Liver (tissue), 8 donors: ENCODE measurements at regions not wholly inside any gene's neighbourhood (a gene's known extent, or its start where the extent isn't known, plus 50 kb on each side); places are given as distances from the start of the nearest gene placed in this dataset.

Experiments
- DNase-seq: peaks from one replicate; pipeline ENCODE4 v3.0.0-alpha.2; 2017; ENCODE audit warnings: low spot score
- H3K27ac ChIP-seq, 2 donors: one replicate each; pipeline ENCODE4 v1.7.0; 2013; ENCODE audit warnings: inconsistent platforms in 2 of 2, low read length in 2 of 2, control low read depth in 1 of 2, low read depth in 1 of 2, mild to moderate bottlenecking in 1 of 2
- H3K27me3 ChIP-seq, 4 donors: one replicate each; pipeline versions ENCODE4 v1.6.1 to v1.7.0; 2013; ENCODE audit warnings: low read length in 3 of 4, inconsistent platforms in 1 of 4, mild to moderate bottlenecking in 1 of 4, moderate library complexity in 1 of 4; ENCODE audit not compliant: control insufficient read depth in 4 of 4, insufficient read depth in 4 of 4
- H3K36me3 ChIP-seq, 4 donors: one replicate each; pipeline versions ENCODE4 v1.6.1 to v1.7.0; 2013; ENCODE audit warnings: low read length in 3 of 4, mild to moderate bottlenecking in 3 of 4, low read depth in 1 of 4, moderate library complexity in 1 of 4; ENCODE audit not compliant: control insufficient read depth in 4 of 4, insufficient read depth in 3 of 4
- H3K4me1 ChIP-seq, 4 donors: one replicate each; pipeline versions ENCODE4 v1.6.1 to v1.7.0; 2013; ENCODE audit warnings: low read length in 3 of 4, mild to moderate bottlenecking in 3 of 4, moderate library complexity in 1 of 4; ENCODE audit not compliant: control insufficient read depth in 4 of 4, insufficient read depth in 4 of 4
- H3K4me3 ChIP-seq, 3 donors: one replicate each; pipeline versions ENCODE4 v1.6.1 to v1.7.0; 2013; ENCODE audit warnings: low read length in 3 of 3, control low read depth in 1 of 3, low read depth in 1 of 3, mild to moderate bottlenecking in 1 of 3
- H3K9ac ChIP-seq, 2 donors: one replicate each; pipeline ENCODE4 v1.7.0; 2013; ENCODE audit warnings: low read length in 2 of 2, mild to moderate bottlenecking in 2 of 2, moderate library complexity in 2 of 2, control low read depth in 1 of 2, low read depth in 1 of 2
- H3K9me3 ChIP-seq, 4 donors: one replicate each; pipeline versions ENCODE4 v1.6.1 to v1.7.0; 2013; ENCODE audit warnings: low read length in 3 of 4; ENCODE audit not compliant: control insufficient read depth in 4 of 4
- EGR1 ChIP-seq, 2 donors: IDR thresholded peaks; 2 replicates each; pipeline ENCODE4 v1.6.1; 2016 to 2018; ENCODE audit warnings: antibody characterized with exemption in 2 of 2, low read depth in 2 of 2
- FOXA1 ChIP-seq: IDR thresholded peaks from 2 replicates; pipeline ENCODE4 v1.6.1; 2016; ENCODE audit warnings: antibody characterized with exemption
- GABPA ChIP-seq, 2 donors: IDR thresholded peaks in 1 of 2; conservative IDR thresholded peaks in 1 of 2; 2 replicates each; pipeline ENCODE4 v1.6.1; 2016; ENCODE audit warnings: antibody characterized with exemption in 2 of 2, mild to moderate bottlenecking in 1 of 2, moderate library complexity in 1 of 2
- JUND ChIP-seq, 2 donors: IDR thresholded peaks; 2 replicates each; pipeline ENCODE4 v1.6.1; 2016; ENCODE audit warnings: antibody characterized with exemption in 2 of 2
- RAD21 ChIP-seq, 2 donors: IDR thresholded peaks; 2 replicates each; pipeline ENCODE4 v1.6.1; 2016; ENCODE audit warnings: antibody characterized with exemption in 2 of 2, mild to moderate bottlenecking in 2 of 2
- SP1 ChIP-seq: IDR thresholded peaks from 2 replicates; pipeline ENCODE4 v1.6.1; 2018; ENCODE audit warnings: antibody characterized with exemption, mild to moderate bottlenecking
- TAF1 ChIP-seq: conservative IDR thresholded peaks from 2 replicates; pipeline ENCODE4 v1.6.1; 2016; ENCODE audit warnings: antibody characterized with exemption, mild to moderate bottlenecking
- WGBS: extraction: QIAGEN DNeasy Blood & Tissue Kit; methylation state at CpG from one replicate; pipeline ENCODE4 v1.1.7; 2013; 5-methylcytosine and 5-hydroxymethylcytosine counted together
- TF ChIP-seq, protein P1 (sequence below): IDR thresholded peaks from 2 replicates; pipeline ENCODE4 v1.6.1; 2016; ENCODE audit warnings: antibody characterized with exemption, mild to moderate bottlenecking
- TF ChIP-seq, protein P2 (sequence below): fragments of 150-350 bp; IDR thresholded peaks from 2 replicates; pipeline ENCODE4 v1.5.1; 2017; ENCODE audit warnings: improper control_type of control experiment, low read depth, low read length; ENCODE audit not compliant: missing input control
- TF ChIP-seq, protein P3 (sequence below): IDR thresholded peaks from 2 replicates; pipeline ENCODE4 v1.6.1; 2016; ENCODE audit warnings: antibody characterized with exemption
- TF ChIP-seq, protein P4 (sequence below): IDR thresholded peaks from 2 replicates; pipeline ENCODE4 v1.6.1; 2016; ENCODE audit warnings: antibody characterized with exemption
- donor health status: healthy.
- donor health status: healthy.
- donor health status: healthy.
- donor health status: healthy.
- donor health status: healthy.

DNA sequence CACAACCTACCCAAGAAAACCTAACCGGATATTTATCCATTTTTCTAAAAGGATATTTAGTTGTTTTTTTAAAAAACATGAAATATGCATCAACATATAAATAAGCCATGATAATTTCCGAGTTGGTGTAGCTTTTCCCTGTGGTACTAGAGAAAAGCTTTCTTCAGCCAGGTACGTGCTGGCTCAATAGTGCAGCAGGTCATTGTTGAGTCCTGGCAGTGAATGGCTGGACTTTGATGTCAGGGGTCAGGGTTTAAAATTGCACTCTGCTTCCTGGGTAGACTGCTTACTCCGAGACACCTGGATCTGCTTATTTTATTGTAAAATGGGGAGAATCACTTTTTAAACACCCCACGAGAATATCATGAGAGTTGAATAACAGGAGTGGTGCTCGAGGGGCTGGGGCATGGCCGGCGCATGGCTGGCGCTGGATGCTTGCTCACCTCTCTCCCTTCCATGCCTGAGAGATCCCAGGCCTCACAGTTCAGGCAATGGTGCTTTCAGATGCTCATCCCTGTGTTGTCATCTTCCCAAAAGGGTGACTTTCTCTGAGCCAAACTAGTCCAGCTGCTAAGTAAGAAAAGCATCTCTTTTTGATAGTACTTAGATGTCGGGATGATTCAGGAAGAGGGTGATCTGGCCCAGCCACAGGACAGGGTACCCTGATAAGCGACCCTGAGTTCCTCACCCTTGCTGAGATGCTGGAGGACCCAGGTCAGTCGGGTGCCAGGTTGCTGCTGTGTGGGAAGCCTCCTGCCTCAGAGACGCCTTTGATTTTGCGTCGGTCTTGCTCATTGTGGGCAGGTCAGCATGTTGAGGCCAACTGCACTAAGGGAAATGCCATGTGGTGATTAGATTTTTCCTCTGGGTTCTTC, 269.1 kb upstream of the FOXQ1 start (continued):
- TF ChIP-seq JUND (IDR thresholded peaks at IDR 0.05), result peak in 1 of 2 donors; percentile 52
- peak in 1 of 2 donors; percentile 34 for TF ChIP-seq GABPA (IDR thresholded peaks at IDR 0.05 in 1 of 2, conservative IDR thresholded peaks at IDR 0.05 in 1 of 2)
- TF ChIP-seq, protein P1, sequence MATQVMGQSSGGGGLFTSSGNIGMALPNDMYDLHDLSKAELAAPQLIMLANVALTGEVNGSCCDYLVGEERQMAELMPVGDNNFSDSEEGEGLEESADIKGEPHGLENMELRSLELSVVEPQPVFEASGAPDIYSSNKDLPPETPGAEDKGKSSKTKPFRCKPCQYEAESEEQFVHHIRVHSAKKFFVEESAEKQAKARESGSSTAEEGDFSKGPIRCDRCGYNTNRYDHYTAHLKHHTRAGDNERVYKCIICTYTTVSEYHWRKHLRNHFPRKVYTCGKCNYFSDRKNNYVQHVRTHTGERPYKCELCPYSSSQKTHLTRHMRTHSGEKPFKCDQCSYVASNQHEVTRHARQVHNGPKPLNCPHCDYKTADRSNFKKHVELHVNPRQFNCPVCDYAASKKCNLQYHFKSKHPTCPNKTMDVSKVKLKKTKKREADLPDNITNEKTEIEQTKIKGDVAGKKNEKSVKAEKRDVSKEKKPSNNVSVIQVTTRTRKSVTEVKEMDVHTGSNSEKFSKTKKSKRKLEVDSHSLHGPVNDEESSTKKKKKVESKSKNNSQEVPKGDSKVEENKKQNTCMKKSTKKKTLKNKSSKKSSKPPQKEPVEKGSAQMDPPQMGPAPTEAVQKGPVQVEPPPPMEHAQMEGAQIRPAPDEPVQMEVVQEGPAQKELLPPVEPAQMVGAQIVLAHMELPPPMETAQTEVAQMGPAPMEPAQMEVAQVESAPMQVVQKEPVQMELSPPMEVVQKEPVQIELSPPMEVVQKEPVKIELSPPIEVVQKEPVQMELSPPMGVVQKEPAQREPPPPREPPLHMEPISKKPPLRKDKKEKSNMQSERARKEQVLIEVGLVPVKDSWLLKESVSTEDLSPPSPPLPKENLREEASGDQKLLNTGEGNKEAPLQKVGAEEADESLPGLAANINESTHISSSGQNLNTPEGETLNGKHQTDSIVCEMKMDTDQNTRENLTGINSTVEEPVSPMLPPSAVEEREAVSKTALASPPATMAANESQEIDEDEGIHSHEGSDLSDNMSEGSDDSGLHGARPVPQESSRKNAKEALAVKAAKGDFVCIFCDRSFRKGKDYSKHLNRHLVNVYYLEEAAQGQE, result peak; percentile 18
- peak in 1 of 2 donors; percentile 40 for TF ChIP-seq RAD21 (IDR thresholded peaks at IDR 0.05)
- peak in 1 of 2 donors; percentile 15 for TF ChIP-seq EGR1 (IDR thresholded peaks at IDR 0.05; ENCODE audit: low read depth in 2 of 2)
- TF ChIP-seq FOXA1, result no peak

DNA sequence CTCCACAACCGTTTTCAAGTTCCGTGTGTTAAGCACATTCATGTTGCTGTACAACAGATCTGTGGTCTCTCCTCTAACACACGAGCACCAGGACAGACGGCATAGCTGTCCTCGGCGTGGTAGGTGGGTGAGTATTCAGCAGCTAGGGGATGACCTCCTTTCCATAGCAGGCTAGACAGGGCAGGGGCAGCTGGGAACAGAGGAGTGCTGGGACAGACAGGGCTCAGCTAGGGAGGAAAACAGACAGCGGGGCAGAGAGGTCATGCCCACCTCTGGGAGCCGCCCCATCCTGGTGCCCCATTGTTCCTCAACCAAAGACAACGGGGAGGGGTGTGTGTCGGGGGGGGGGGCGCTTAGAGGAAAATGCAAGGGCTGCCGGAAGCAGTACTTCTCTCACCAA, 271.5 kb upstream of the FOXQ1 start:
- TF ChIP-seq, protein P2, sequence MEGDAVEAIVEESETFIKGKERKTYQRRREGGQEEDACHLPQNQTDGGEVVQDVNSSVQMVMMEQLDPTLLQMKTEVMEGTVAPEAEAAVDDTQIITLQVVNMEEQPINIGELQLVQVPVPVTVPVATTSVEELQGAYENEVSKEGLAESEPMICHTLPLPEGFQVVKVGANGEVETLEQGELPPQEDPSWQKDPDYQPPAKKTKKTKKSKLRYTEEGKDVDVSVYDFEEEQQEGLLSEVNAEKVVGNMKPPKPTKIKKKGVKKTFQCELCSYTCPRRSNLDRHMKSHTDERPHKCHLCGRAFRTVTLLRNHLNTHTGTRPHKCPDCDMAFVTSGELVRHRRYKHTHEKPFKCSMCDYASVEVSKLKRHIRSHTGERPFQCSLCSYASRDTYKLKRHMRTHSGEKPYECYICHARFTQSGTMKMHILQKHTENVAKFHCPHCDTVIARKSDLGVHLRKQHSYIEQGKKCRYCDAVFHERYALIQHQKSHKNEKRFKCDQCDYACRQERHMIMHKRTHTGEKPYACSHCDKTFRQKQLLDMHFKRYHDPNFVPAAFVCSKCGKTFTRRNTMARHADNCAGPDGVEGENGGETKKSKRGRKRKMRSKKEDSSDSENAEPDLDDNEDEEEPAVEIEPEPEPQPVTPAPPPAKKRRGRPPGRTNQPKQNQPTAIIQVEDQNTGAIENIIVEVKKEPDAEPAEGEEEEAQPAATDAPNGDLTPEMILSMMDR, result no peak
- TF ChIP-seq TAF1, result no peak
- TF ChIP-seq FOXA1, result no peak
- TF ChIP-seq, protein P3, sequence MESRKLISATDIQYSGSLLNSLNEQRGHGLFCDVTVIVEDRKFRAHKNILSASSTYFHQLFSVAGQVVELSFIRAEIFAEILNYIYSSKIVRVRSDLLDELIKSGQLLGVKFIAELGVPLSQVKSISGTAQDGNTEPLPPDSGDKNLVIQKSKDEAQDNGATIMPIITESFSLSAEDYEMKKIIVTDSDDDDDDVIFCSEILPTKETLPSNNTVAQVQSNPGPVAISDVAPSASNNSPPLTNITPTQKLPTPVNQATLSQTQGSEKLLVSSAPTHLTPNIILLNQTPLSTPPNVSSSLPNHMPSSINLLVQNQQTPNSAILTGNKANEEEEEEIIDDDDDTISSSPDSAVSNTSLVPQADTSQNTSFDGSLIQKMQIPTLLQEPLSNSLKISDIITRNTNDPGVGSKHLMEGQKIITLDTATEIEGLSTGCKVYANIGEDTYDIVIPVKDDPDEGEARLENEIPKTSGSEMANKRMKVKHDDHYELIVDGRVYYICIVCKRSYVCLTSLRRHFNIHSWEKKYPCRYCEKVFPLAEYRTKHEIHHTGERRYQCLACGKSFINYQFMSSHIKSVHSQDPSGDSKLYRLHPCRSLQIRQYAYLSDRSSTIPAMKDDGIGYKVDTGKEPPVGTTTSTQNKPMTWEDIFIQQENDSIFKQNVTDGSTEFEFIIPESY, result no peak
- TF ChIP-seq RAD21 (IDR thresholded peaks at IDR 0.05), result no peak
- TF ChIP-seq EGR1 (IDR thresholded peaks at IDR 0.05; ENCODE audit: low read depth in 2 of 2), result no peak
- TF ChIP-seq, protein P4, sequence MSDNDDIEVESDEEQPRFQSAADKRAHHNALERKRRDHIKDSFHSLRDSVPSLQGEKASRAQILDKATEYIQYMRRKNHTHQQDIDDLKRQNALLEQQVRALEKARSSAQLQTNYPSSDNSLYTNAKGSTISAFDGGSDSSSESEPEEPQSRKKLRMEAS, result no peak
- TF ChIP-seq SP1, result no peak
- Histone ChIP-seq H3K9ac (no peak overlapping the region), H3K36me3 (no peaks in the 10 kb centered on the region), H3K9me3 (peaks cover 0 to 2% (median 0%) of the 10 kb centered on the region in 4 donors), H3K27ac (no peak overlapping the region), H3K4me3 (no peak overlapping the region), H3K27me3 (no peaks in the 10 kb centered on the region), H3K4me1 (peaks cover 0 to 35% (median 14%) of the 10 kb centered on the region in 4 donors)
- DNase-seq, result peak; percentile 6
- 76% methylated on average over 12 of the region's 12 CpGs for WGBS
